NT2/D1 (cell line): ENCODE measurements at regions not wholly inside any gene's neighbourhood (a gene's known extent, or its start where the extent isn't known, plus 50 kb on each side); places are given as distances from the start of the nearest gene placed in this dataset.

Source experiments
- YY1 ChIP-seq: IDR thresholded peaks from 2 replicates; pipeline ENCODE4 v1.6.1; 2011; ENCODE audit not compliant: insufficient read length, insufficient read depth
- ZNF274 ChIP-seq: IDR thresholded peaks from 2 replicates; pipeline ENCODE4 v1.6.1; 2011; ENCODE audit warnings: mild to moderate bottlenecking, low read depth, low read length

DNA sequence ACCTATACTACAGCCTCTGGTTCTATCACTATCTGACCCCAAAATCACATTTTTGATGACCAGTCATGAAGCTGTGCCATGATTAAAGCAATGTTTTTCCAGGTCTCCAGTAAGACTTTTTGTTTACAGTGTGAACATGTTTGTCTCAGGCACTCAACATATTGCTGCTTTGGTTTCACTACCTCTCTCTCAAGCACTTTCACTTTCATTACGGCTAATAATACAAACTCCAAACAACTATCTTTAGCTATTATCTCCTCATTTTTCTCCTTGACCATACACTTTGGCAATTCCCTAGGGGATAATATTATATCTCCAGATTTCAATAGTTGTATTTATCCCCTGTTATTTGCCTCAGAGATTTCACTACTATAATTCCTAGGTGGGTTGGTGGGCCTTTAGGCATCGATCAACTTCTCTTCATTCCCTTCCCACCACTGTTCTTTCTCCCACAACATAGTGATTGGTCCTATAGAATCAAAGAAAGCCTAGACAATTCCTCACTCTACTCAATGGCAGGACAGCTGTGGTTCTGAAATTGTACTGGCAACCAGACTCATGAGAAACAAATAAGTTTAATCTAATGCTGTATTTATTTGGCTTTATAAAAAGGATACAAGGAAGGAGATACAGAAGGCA, 261.4 kb upstream of the ZWINT start:
- TF ChIP-seq ZNF274 = no peak
- no peak for TF ChIP-seq YY1
